Suprapubic skin (tissue), 4 donors: ENCODE measurements at regions not wholly inside any gene's neighbourhood (a gene's known extent, or its start where the extent isn't known, plus 50 kb on each side); places are given as distances from the start of the nearest gene placed in this dataset.

Source experiments
- CTCF ChIP-seq, 2 donors: fragments of 200-600 bp in 1 of 2; fragments of 450-650 bp in 1 of 2; sonication (generic) in 1 of 2; IDR thresholded peaks; one replicate each; pipeline ENCODE4 v1.5.1; 2016 to 2019; ENCODE audit warnings: antibody characterized with exemption in 2 of 2, mild to moderate bottlenecking in 1 of 2, moderate library complexity in 1 of 2
- EP300 ChIP-seq: sonication (generic); formaldehyde crosslinking; IDR thresholded peaks from one replicate; pipeline ENCODE4 v1.6.1; 2017; ENCODE audit warnings: antibody characterized with exemption
- POLR2A ChIP-seq, 2 donors: fragments of 450-650 bp; IDR thresholded peaks; one replicate each; pipeline ENCODE4 v1.6.1; 2017; ENCODE audit warnings: antibody characterized with exemption in 2 of 2, mild to moderate bottlenecking in 2 of 2, moderate library complexity in 2 of 2
- POLR2AphosphoS5 ChIP-seq, 3 donors: sonication (generic); formaldehyde crosslinking; IDR thresholded peaks; one replicate each; pipeline ENCODE4 v1.6.1; 2017; ENCODE audit warnings: antibody characterized with exemption in 3 of 3

- TF ChIP-seq EP300 (no peak), CTCF (IDR thresholded peaks at IDR 0.05) (no peak), POLR2A (IDR thresholded peaks at IDR 0.05) (no peak), POLR2AphosphoS5 (IDR thresholded peaks at IDR 0.05) (no peak)
Measured at GRCh38 chr1:221851336-221851735, 109.4 kb upstream of the DUSP10 start.
